ENCODE measurements at regions not wholly inside any gene's neighbourhood (a gene's known extent, or its start where the extent isn't known, plus 50 kb on each side); places are given as distances from the start of the nearest gene placed in this dataset.
"Not testable (repeated sequence)": the region's sequence is repeated elsewhere in the genome, so short reads cannot be mapped to it uniquely, and the experiment has no call there.

GRCh38 chr5:60444661-60445360, 255.2 kb downstream of the DEPDC1B start:
- Mint-ChIP-seq H3K9me3 (ENCODE audit: unreplicated experiment) (no peaks in the 10 kb centered on the region), H3K27me3 (ENCODE audit: unreplicated experiment) (no peaks in the 10 kb centered on the region), H3K4me3 (ENCODE audit: unreplicated experiment) (no peak overlapping the region), H3K4me1 (ENCODE audit: low read depth, unreplicated experiment) (no peaks in the 10 kb centered on the region), H3K36me3 (ENCODE audit: unreplicated experiment) (no peaks in the 10 kb centered on the region), H3K27ac (ENCODE audit: unreplicated experiment) (no peak overlapping the region)
- DNase-seq = no peak
- TF ChIP-seq CTCF (IDR thresholded peaks at IDR 0.05; ENCODE audit: partially characterized antibody, unreplicated experiment) = no peak

- Mint-ChIP-seq H3K4me3 (ENCODE audit: unreplicated experiment) (no peak overlapping the region), H3K36me3 (ENCODE audit: unreplicated experiment) (no peaks in the 10 kb centered on the region), H3K9me3 (ENCODE audit: unreplicated experiment) (no peaks in the 10 kb centered on the region), H3K4me1 (ENCODE audit: low read depth, unreplicated experiment) (no peaks in the 10 kb centered on the region), H3K27me3 (ENCODE audit: unreplicated experiment) (no peaks in the 10 kb centered on the region), H3K27ac (ENCODE audit: unreplicated experiment) (no peak overlapping the region)
- DNase-seq = no peak
- no peak for TF ChIP-seq CTCF (IDR thresholded peaks at IDR 0.05; ENCODE audit: partially characterized antibody, unreplicated experiment)
These were observed 260.4 kb downstream of the DEPDC1B start for GRCh38 chr5:60439552-60439951.

- Mint-ChIP-seq H3K27me3 (ENCODE audit: unreplicated experiment) (no peaks in the 10 kb centered on the region), H3K4me1 (ENCODE audit: low read depth, unreplicated experiment) (no peaks in the 10 kb centered on the region), H3K9me3 (ENCODE audit: unreplicated experiment) (no peaks in the 10 kb centered on the region), H3K4me3 (ENCODE audit: unreplicated experiment) (no peak overlapping the region), H3K27ac (ENCODE audit: unreplicated experiment) (no peak overlapping the region), H3K36me3 (ENCODE audit: unreplicated experiment) (peaks cover under 1% of the 10 kb centered on the region)
- no peak for TF ChIP-seq CTCF (IDR thresholded peaks at IDR 0.05; ENCODE audit: partially characterized antibody, unreplicated experiment)
- no peak for DNase-seq
These were observed 262.7 kb downstream of the DEPDC1B start for GRCh38 chr5:60437308-60437707.

GRCh38 chr5:60436518-60436917, 263.4 kb downstream of the DEPDC1B start:
- no peak for DNase-seq
- Mint-ChIP-seq H3K9me3 (ENCODE audit: unreplicated experiment) (peaks cover 3% of the 10 kb centered on the region), H3K36me3 (ENCODE audit: unreplicated experiment) (peaks cover 4% of the 10 kb centered on the region), H3K4me3 (ENCODE audit: unreplicated experiment) (no peak overlapping the region), H3K27me3 (ENCODE audit: unreplicated experiment) (peaks cover 2% of the 10 kb centered on the region), H3K4me1 (ENCODE audit: low read depth, unreplicated experiment) (no peaks in the 10 kb centered on the region), H3K27ac (ENCODE audit: unreplicated experiment) (no peak overlapping the region)
- TF ChIP-seq CTCF (IDR thresholded peaks at IDR 0.05; ENCODE audit: partially characterized antibody, unreplicated experiment) = no peak

GRCh38 chr5:60435808-60436207, 264.2 kb downstream of the DEPDC1B start:
- no peak for DNase-seq
- Mint-ChIP-seq H3K4me3 (ENCODE audit: unreplicated experiment) (no peak overlapping the region), H3K27me3 (ENCODE audit: unreplicated experiment) (peaks cover 2% of the 10 kb centered on the region), H3K4me1 (ENCODE audit: low read depth, unreplicated experiment) (no peaks in the 10 kb centered on the region), H3K36me3 (ENCODE audit: unreplicated experiment) (peaks cover 4% of the 10 kb centered on the region), H3K27ac (ENCODE audit: unreplicated experiment) (no peak overlapping the region), H3K9me3 (ENCODE audit: unreplicated experiment) (peaks cover 3% of the 10 kb centered on the region)
- no peak for TF ChIP-seq CTCF (IDR thresholded peaks at IDR 0.05; ENCODE audit: partially characterized antibody, unreplicated experiment)

- not testable (repeated sequence) for H3K27ac Mint-ChIP-seq (ENCODE audit: unreplicated experiment); H3K36me3 Mint-ChIP-seq (ENCODE audit: unreplicated experiment); H3K9me3 Mint-ChIP-seq (ENCODE audit: unreplicated experiment); DNase-seq; H3K27me3 Mint-ChIP-seq (ENCODE audit: unreplicated experiment); H3K4me1 Mint-ChIP-seq (ENCODE audit: low read depth, unreplicated experiment); H3K4me3 Mint-ChIP-seq (ENCODE audit: unreplicated experiment)
These were observed 273.8 kb downstream of the DEPDC1B start for GRCh38 chr5:60426189-60426588.

- not testable (repeated sequence) for H3K27me3 Mint-ChIP-seq (ENCODE audit: unreplicated experiment); H3K27ac Mint-ChIP-seq (ENCODE audit: unreplicated experiment); DNase-seq; H3K4me3 Mint-ChIP-seq (ENCODE audit: unreplicated experiment); H3K4me1 Mint-ChIP-seq (ENCODE audit: low read depth, unreplicated experiment); H3K36me3 Mint-ChIP-seq (ENCODE audit: unreplicated experiment); H3K9me3 Mint-ChIP-seq (ENCODE audit: unreplicated experiment)
These were observed 279.2 kb downstream of the DEPDC1B start for GRCh38 chr5:60420773-60421172.

Data from glutamatergic neuron (in vitro differentiated cells).